Brain microvascular endothelial cell (primary cell): ENCODE measurements at regions not wholly inside any gene's neighbourhood (a gene's known extent, or its start where the extent isn't known, plus 50 kb on each side); places are given as distances from the start of the nearest gene placed in this dataset.
"Not testable (repeated sequence)": the region's sequence is repeated elsewhere in the genome, so short reads cannot be mapped to it uniquely, and the experiment has no call there.

ENCODE experiments used
- DNase-seq: peaks from one replicate; pipeline ENCODE4 v3.0.0-alpha.2; 2020
- H3K27ac ChIP-seq: fragments of 250-450 bp; sonication (Bioruptor Pico); 2 replicates; pipeline ENCODE4 v1.5.1; 2020; ENCODE audit warnings: mild to moderate bottlenecking, moderate library complexity
- H3K27me3 ChIP-seq: fragments of 250-450 bp; sonication (Bioruptor Pico); replicated peaks from 2 replicates; pipeline ENCODE4 v1.5.1; 2020; ENCODE audit warnings: mild to moderate bottlenecking
- H3K36me3 ChIP-seq: fragments of 250-450 bp; sonication (Bioruptor Pico); replicated peaks from 2 replicates; pipeline ENCODE4 v1.5.1; 2020; ENCODE audit warnings: mild to moderate bottlenecking
- H3K4me3 ChIP-seq: 2 replicates; pipeline ENCODE4 v1.5.1; 2011; ENCODE audit warnings: low read depth, mild to moderate bottlenecking, control low read depth, low read length, moderate library complexity
- in situ Hi-C: cut with HindIII; loops from 2 replicates; pipeline ENCODE4 v1.10.0; 2017; ENCODE audit warnings: low sequenced_read_pairs, low pct_ligation_motif_present
- TF ChIP-seq, protein P1 (sequence below): IDR thresholded peaks from 2 replicates; pipeline ENCODE4 v1.5.1; 2011; ENCODE audit warnings: low read depth, mild to moderate bottlenecking, moderate library complexity, low read length, control low read depth, inconsistent platforms; ENCODE audit errors: missing control alignments

DNA sequence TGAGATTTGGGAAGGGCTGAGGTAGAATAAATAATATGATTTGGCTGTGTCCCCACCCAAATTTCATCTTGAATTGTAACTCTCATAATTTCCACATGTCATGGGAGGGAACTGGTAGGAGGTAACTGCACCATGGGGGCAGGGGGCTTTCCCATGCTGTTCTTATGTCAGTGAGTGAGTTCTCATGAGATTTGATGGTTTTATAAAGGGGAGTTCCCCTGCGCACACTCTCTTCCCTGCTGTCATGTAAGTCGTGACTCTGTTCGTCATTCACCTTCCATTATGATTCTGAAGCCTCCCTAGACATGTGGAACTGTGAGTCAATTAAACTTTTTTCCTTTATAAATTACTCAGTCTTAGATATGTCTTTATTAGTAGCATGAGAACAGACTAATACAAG lies 115.5 kb upstream of the STARD4 start:
- DNase-seq, result no peak
- in situ Hi-C loops, result no loop called here
- TF ChIP-seq, protein P1, sequence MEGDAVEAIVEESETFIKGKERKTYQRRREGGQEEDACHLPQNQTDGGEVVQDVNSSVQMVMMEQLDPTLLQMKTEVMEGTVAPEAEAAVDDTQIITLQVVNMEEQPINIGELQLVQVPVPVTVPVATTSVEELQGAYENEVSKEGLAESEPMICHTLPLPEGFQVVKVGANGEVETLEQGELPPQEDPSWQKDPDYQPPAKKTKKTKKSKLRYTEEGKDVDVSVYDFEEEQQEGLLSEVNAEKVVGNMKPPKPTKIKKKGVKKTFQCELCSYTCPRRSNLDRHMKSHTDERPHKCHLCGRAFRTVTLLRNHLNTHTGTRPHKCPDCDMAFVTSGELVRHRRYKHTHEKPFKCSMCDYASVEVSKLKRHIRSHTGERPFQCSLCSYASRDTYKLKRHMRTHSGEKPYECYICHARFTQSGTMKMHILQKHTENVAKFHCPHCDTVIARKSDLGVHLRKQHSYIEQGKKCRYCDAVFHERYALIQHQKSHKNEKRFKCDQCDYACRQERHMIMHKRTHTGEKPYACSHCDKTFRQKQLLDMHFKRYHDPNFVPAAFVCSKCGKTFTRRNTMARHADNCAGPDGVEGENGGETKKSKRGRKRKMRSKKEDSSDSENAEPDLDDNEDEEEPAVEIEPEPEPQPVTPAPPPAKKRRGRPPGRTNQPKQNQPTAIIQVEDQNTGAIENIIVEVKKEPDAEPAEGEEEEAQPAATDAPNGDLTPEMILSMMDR, result no peak
- Histone ChIP-seq H3K4me3 (no peak overlapping the region), H3K27ac (no peak overlapping the region), H3K36me3 (no peaks in the 10 kb centered on the region), H3K27me3 (no peaks in the 10 kb centered on the region)

- Histone ChIP-seq H3K4me3 (no peak overlapping the region), H3K27me3 (no peaks in the 10 kb centered on the region), H3K36me3 (no peaks in the 10 kb centered on the region), H3K27ac (no peak overlapping the region)
- DNase-seq, result no peak
- TF ChIP-seq, protein P1, result no peak
- in situ Hi-C loops, result no loop called here
Measured at GRCh38 chr5:111626473-111627148, 114.3 kb upstream of the STARD4 start.

DNA sequence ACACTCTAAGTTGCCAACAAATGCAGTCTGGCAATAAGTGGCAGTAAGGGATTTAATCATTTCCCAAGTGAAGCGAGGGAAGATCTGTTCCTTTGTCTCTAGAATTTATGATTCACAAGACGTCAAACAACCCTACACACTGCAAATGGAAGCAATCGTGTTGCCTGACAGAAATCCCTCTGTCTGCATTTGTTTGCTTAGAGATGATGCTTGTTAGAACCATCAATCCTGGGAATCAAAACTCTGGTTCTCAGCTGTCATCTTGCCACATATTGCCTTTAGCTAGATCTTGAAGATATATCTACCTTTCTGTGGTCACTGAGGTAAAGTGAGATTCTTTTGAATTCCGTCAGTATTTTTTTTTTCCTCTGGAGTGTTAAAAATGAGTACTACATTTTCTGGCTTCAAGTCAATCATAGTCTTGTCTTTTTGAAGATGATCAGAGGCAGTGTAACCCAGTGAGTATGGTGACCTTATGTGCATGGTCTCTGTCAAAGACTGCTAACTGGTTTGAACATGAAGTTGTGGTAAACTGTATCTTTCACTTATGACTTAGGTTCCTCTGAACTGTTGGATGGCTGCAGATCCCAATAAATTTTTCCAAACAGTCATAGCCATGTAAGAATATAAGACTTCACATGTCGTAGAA lies 106.4 kb upstream of the STARD4 start:
- no peak overlapping the region for H3K4me3 ChIP-seq
- TF ChIP-seq, protein P1, result no peak
- no peak for DNase-seq
- no peaks in the 10 kb centered on the region for H3K27me3 ChIP-seq
- no peak overlapping the region for H3K27ac ChIP-seq
- in situ Hi-C loops, result no loop called here
- H3K36me3 ChIP-seq, result no peaks in the 10 kb centered on the region

- TF ChIP-seq, protein P1, result no peak
- DNase-seq, result no peak
- H3K27ac ChIP-seq, result no peak overlapping the region
- in situ Hi-C loops, result no loop called here
- no peak overlapping the region for H3K4me3 ChIP-seq
- H3K27me3 ChIP-seq, result no peaks in the 10 kb centered on the region
- H3K36me3 ChIP-seq, result no peaks in the 10 kb centered on the region
Measured at GRCh38 chr5:111615054-111615453, 102.7 kb upstream of the STARD4 start.

GRCh38 chr5:111612013-111612630 lies 99.8 kb upstream of the STARD4 start:
- H3K4me3 ChIP-seq, H3K36me3 ChIP-seq, in situ Hi-C loops, H3K27me3 ChIP-seq, DNase-seq, H3K27ac ChIP-seq: not testable (repeated sequence)

DNA sequence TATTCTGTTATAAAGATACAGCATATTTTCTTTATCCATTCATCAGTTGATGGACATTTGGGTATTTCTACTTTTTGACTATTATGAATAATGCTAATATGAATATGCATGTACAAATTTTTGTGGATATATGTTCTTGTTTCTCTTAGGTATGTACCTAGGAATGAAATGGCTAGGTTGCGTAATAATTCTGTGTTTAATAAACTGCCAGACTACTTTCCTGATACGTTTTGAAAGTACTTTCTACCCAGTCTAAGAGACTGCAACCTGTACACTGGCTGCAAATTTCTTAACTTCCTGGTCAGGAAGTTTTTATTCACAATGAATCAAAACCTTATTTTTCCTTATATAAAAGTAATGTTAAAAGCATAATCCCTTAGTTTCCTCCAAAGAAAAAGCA lies 93.9 kb upstream of the STARD4 start:
- in situ Hi-C loops, result no loop called here
- Histone ChIP-seq H3K36me3 (no peaks in the 10 kb centered on the region), H3K27me3 (no peaks in the 10 kb centered on the region), H3K4me3 (no peak overlapping the region), H3K27ac (no peak overlapping the region)
- no peak for DNase-seq
- TF ChIP-seq, protein P1, result no peak
